ENCODE measurements at regions not wholly inside any gene's neighbourhood (a gene's known extent, or its start where the extent isn't known, plus 50 kb on each side); places are given as distances from the start of the nearest gene placed in this dataset.

GRCh38 chr20:39541136-39541803 lies 579.1 kb downstream of the DHX35 start:
- CTCF ChIA-PET (ENCODE audit: partially characterized antibody): interaction anchor here (0.8 kb wide), 1 partner anchor 252 kb away, joined by 3 read pairs; no protein-coding TSS in a partner anchor
- H3K18ac ChIP-seq (ENCODE audit: extremely low read depth, low read length): no peak overlapping the region
- no peak for TF ChIP-seq BRCA1 (IDR thresholded peaks at IDR 0.05; ENCODE audit: low read depth, low read length)
- no peak for TF ChIP-seq TAF7 (optimal IDR thresholded peaks at IDR 0.05; ENCODE audit: borderline replicate concordance, low read depth, low read length)

More at GRCh38 chr20:39541136-39541803, 579.1 kb downstream of the DHX35 start:
- Histone ChIP-seq H3K56ac (replicated peaks; ENCODE audit: insufficient read length, low read depth, low read length) (no peak overlapping the region), H3K9me3 (ENCODE audit: insufficient read depth in 2 of 2, low read depth in 1 of 2, low read length in 1 of 2) (no peaks in the 10 kb centered on the region), H3K27ac (ENCODE audit: low read depth, low read length) (no peak overlapping the region), H3K14ac (ENCODE audit: insufficient read length) (no peak overlapping the region), H3K36me3 (ENCODE audit: control insufficient read depth in 2 of 4, insufficient read depth in 4 of 4, low read length in 3 of 4) (no peaks in the 10 kb centered on the region), H3K23me2 (ENCODE audit: low read depth, low read length) (no peaks in the 10 kb centered on the region), H4K8ac (ENCODE audit: extremely low read depth, insufficient read depth, low read length) (no peak overlapping the region), H2BK12ac (ENCODE audit: low read depth, low read length) (no peak overlapping the region), H3K9ac (replicated peaks in 1 of 4; ENCODE audit: extremely low read depth in 1 of 4, low read depth in 3 of 4, low read length in 3 of 4) (no peak overlapping the region), H3K4me3 (ENCODE audit: extremely low read depth in 1 of 4, insufficient read depth in 2 of 4, low read depth in 3 of 4, low read length in 4 of 4) (no peak overlapping the region), H2BK120ac (replicated peaks; ENCODE audit: low read depth, low read length) (no peak overlapping the region), H2BK20ac (ENCODE audit: low read length) (no peak overlapping the region), H3K79me2 (ENCODE audit: control insufficient read depth in 1 of 2, insufficient read depth in 2 of 2, low read length in 2 of 2) (no peaks in the 10 kb centered on the region), H3K79me1 (ENCODE audit: low read depth, low read length) (no peaks in the 10 kb centered on the region), H3K4ac (replicated peaks; ENCODE audit: insufficient read length, low read depth, low read length) (no peak overlapping the region), H2BK15ac (ENCODE audit: low read length) (no peak overlapping the region; the same call in 1 of the 2 replicates), H4K5ac (ENCODE audit: insufficient read length, low read depth, low read length) (no peak overlapping the region), H3K27me3 (replicated peaks in 1 of 4; ENCODE audit: control insufficient read depth in 3 of 4, extremely low read depth in 1 of 4, insufficient read depth in 3 of 4, low read length in 3 of 4) (no peaks in the 10 kb centered on the region), H2AK5ac (ENCODE audit: low read depth, low read length) (no peak overlapping the region), H2BK5ac (ENCODE audit: low read depth, low read length) (no peak overlapping the region), H2AFZ (ENCODE audit: low read length) (0 out of 2 replicates have a peak overlapping the region, but pooled peaks have one; percentile 35), H3K4me1 (replicated peaks in 1 of 4; ENCODE audit: control insufficient read depth in 3 of 4, insufficient read depth in 4 of 4, low read length in 3 of 4) (peaks cover 0 to 6% (median 1%) of the 10 kb centered on the region in 4 experiments; a peak in 3 of 7 replicates), H3K23ac (ENCODE audit: insufficient read length) (no peak overlapping the region), H4K91ac (replicated peaks; ENCODE audit: insufficient read length, low read length) (no peak overlapping the region), H3K4me2 (ENCODE audit: insufficient read depth in 1 of 2, low read depth in 2 of 2, low read length in 2 of 2) (no peak overlapping the region), H4K20me1 (replicated peaks in 1 of 2; ENCODE audit: control insufficient read depth in 1 of 2, insufficient read depth in 2 of 2, low read length in 2 of 2) (no peaks in the 10 kb centered on the region)
- POLR2A ChIA-PET (ENCODE audit: partially characterized antibody): no interaction called here
- DNase-seq (ENCODE audit: low read depth in 1 of 2, low spot score in 2 of 2): no peak
- FAIRE-seq: no peak
- WGBS, 2 experiments (ENCODE audit: extremely low coverage in 1 of 2, insufficient coverage in 1 of 2, insufficient read length in 1 of 2, insufficient replicate concordance in 2 of 2, low coverage in 1 of 2, low lambda C conversion rate in 2 of 2, missing lambda C conversion rate in 1 of 2): 79% methylated on average over 2 of the region's 2 CpGs; no CpG with 5 or more reads in 1 of the 2 experiments
